ENCODE measurements at regions not wholly inside any gene's neighbourhood (a gene's known extent, or its start where the extent isn't known, plus 50 kb on each side); places are given as distances from the start of the nearest gene placed in this dataset.

DNA sequence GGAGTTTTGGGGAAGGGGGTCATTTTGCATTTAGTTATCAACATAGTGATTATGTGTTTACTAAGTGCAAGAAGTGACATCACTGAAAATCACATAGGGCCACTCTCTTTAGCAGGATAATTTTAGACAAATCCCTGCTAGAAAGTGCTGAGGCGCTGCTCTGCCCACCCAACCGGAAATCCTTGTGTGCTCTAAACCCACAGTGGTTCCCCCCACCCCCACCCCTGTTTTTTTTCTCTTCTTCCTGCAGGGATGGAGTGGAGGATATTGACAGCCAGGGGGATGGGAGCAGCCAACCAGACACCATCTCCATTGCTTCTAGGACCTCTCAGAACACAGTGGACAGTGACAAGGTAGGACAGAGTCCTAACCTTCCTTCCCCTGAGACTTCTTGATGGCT is 234.2 kb upstream of the UMPS start:
- no peak for DNase-seq (ENCODE audit: low read depth)

GRCh38 chr3:124497487-124497886 is 232.8 kb upstream of the UMPS start:
- DNase-seq (ENCODE audit: low read depth) = no peak

- DNase-seq (ENCODE audit: low read depth) = no peak
Observed at GRCh38 chr3:124498891-124499290, 231.4 kb upstream of the UMPS start.

- DNase-seq (ENCODE audit: low read depth) = no peak
Observed at GRCh38 chr3:124504332-124505059, 225.8 kb upstream of the UMPS start.

GRCh38 chr3:124509884-124510283 is 220.4 kb upstream of the UMPS start:
- DNase-seq (ENCODE audit: low read depth) = no peak

GRCh38 chr3:124510290-124510689 is 220.0 kb upstream of the UMPS start:
- no peak for DNase-seq (ENCODE audit: low read depth)

DNA sequence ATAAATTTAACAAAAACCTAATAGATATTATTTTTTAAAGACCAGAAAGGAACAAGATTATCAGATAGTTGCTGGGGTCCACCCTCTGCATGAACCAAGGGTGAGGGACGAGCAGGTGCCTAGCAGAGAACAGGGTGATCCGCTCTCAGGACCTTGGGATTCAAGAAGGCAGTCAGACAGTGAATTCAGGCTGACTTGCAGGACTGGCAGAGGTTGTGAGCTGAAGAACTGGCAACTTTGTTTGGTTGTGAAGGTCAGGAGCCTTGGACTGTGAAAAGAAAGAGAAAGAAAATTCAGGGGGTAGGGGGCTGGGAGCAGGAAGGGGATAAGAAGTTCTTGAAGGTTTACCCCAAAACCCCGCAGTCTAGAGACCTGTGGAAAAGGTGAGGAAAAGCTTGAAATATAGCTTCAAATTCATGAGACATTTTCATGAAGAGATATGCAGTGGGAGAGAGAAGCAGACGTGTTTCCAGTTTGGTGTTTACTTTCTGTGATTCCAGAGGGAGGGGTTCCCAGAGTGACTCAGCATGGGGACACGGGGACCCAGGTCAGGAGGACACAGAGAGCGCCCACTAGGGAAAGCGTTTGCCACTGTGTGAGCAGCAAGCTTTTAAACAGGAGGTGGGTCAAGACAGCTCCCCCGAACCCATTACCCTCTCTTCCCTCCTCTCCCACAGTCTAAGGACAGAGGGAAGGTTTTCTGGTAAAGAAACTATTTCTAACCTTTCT is 217.2 kb upstream of the UMPS start:
- no peak for DNase-seq (ENCODE audit: low read depth)

DNA sequence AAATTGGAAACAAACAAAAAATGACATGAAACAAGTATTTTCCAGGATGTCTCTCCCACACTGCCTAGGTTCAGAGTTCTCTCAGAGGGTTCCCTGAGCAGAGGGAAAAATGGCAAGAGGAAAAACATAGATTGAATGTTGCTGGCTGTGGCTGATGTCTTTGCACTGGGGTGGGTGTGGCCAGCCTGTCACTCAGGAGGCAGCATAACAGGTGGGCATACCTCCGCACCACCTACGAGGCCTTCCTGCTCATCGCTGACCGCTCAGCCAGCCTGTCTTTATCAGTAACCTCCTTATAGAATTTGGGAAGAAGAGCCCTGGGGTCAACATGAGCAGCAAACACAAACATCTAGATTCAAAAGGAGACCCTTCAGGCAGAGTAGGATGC is 216.6 kb upstream of the UMPS start:
- DNase-seq (ENCODE audit: low read depth) = no peak

DNA sequence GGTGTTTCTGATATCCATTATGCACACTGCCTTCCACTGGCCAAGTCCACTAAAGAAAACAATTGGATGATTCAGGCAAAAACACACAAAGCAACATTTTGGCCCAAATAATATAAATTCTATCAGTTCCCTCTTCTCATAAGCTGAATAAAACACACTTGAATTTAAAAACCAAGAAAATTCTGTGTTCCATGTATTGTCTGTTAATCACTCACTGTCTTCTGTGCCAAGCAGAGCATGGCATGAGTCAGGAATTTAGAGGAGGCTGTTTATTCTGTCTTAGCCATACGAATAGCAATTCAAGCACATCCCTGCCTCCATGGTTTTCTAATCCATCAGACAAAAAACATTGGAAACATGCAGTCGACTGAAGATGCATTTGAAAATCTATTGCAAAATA is 215.6 kb upstream of the UMPS start:
- no peak for DNase-seq (ENCODE audit: low read depth)

GRCh38 chr3:124516333-124516732 is 213.9 kb upstream of the UMPS start:
- DNase-seq (ENCODE audit: low read depth) = no peak

GRCh38 chr3:124517306-124517705 is 212.9 kb upstream of the UMPS start:
- no peak for DNase-seq (ENCODE audit: low read depth)

- no peak for DNase-seq (ENCODE audit: low read depth)
Observed at GRCh38 chr3:124518350-124518749, 211.9 kb upstream of the UMPS start.

- no peak for DNase-seq (ENCODE audit: low read depth)
Observed at GRCh38 chr3:124519591-124520194, 210.6 kb upstream of the UMPS start.

GRCh38 chr3:124520970-124521369 is 209.3 kb upstream of the UMPS start:
- no peak for DNase-seq (ENCODE audit: low read depth)

DNA sequence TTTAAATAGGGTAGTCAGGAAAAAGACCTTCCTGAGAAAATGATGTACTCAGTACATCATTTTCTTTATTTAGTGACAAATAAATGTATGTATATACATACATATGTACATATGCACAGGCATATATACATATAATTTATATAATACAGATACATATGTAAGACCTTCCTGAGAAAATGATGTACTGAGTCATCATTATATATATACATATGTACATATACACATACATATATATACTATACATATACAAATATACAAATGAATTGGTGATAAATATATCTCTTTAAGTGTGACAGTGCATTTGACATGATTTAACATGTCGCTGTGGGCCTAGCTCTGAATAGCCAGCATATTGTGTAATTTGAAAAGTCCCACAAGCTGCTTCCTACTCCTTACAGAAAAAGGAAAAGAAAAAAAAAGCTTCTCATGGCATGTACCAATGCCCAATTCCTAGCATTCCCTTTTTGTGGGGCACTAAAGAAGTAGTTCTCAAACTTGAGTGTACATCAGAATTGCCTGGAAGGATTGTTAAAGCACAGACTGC is 208.1 kb upstream of the UMPS start:
- DNase-seq (ENCODE audit: low read depth) = no peak

DNA sequence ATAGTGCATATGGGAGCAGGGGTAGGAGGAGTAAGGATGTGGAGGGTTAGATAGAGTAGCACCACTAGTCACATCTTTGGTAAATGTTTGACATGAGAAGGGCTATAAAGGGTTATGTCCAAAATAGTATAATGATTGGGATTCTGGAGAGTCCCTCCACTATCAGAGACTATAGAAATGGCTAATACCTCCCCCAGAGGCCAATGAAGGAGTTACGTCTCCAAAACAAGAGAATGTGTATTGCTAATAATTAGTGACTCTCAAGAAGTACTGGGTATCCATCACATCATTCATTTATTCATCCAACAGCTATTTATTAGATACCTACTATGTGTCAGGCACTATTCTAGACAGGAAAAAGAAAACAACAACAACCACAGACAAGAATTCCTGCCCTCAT is 203.7 kb upstream of the UMPS start:
- DNase-seq (ENCODE audit: low read depth) = no peak

DNA sequence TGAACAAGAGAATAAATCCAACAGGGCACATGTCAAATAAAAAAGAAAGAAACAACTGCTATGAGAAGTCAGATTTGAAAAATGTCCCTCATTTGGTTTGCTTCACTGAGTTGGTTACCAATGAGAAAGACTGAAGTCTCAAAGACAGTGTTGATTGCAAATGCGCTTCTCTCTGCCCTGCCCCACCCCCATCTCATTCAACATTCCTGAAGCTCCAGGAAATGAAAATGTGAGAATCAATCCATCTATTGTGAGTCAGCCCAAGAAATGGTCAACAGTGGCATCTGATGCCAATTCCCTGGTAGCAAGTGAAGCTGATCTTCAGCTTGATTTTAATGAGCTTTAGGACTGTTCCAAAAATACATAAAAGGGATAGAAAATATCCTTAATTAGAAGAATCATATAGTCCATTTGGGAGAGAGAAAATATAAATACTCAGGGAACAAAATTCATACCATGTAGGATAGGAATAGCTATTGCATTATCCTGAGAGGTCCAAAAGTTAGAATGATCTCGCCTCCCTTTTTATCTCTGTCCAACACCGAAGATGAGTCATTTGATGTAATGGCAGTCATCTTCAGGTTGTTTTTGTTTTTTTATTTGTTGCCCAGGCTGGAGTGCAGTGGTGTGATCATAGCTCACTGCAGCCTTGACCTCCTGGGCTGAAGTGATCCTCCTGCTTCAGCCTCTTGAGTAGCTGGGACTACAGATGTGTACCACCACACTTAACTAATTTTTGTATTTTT is 200.3 kb upstream of the UMPS start:
- DNase-seq (ENCODE audit: low read depth) = no peak

GRCh38 chr3:124530916-124531315 is 199.3 kb upstream of the UMPS start:
- no peak for DNase-seq (ENCODE audit: low read depth)

DNA sequence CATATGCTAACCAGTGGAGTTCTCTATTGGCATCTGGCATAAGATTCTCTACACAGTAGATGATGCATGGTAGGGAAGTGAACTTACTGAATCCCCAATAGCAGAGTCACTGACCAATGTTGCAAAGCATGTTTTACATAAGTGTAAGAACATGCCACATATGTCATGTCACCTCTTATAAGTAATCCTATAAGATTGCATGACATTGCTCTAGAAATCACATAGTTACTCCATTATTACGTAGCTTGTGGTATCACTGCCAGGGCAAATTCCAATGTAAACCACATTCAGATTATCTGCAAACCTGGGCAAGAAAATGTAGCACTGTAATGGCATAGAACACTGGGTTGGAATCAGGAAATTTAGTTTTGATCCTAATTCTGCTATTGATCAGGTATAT is 198.2 kb upstream of the UMPS start:
- DNase-seq (ENCODE audit: low read depth) = no peak

DNA sequence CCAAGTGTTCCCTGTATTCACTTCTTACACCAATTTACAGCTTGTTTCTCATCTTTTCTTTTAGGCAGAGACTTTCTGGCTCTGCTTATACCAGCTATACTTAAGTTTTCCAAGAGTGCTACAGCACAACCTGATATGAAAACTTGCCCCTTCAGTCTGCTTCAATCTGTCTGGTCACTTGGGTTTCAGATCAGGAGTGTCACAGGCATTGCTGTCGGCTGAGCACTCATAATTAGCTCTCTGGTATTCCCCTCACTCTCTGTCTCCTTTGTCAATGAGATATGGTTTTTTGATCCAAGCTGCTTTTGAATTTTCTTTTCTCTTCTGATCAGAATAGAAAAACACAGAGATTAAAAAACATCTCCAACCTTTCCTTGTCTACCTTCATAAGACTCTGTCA is 194.9 kb upstream of the UMPS start:
- DNase-seq (ENCODE audit: low read depth) = no peak

DNA sequence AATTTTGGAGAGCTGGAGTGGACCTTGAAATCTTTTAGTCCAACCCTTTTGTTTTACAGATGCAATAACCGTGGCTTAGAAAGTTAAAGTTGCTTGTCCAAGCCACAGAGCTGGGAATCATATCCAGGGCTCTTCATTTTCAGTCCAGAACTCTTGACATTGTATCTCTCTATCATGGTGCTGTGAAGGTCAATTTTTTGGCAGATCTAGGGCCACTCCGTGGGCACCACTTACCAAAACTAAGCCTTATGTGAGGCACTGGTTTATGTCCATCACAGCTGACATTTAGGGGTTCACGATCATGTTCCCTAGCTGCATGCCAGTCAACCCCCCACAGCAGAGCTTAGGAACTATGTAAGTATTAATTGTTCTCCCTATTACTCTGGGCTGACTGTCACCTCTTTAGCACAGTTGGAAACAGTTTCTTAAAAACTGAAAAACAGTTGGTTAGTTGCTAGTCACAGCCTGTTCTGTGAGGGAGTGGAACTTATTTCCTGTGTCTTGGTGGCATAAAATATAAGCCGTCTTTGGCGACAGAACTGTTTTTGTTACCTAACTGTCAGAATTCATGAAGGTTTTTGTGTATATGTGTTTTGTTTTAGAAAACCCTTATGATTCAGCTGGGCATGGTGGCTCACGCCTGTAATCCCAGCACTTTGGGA is 189.6 kb upstream of the UMPS start:
- DNase-seq (ENCODE audit: low read depth) = no peak

Measured in activated T-helper 1 cell treated with Interleukin-2 at 50 U/mL for 16 hours (primary cell).